K562 (cell line): ENCODE measurements at regions not wholly inside any gene's neighbourhood (a gene's known extent, or its start where the extent isn't known, plus 50 kb on each side); places are given as distances from the start of the nearest gene placed in this dataset.

ENCODE experiments used
- CBFB ChIP-seq: sonication (generic); formaldehyde crosslinking; IDR thresholded peaks from 2 replicates; pipeline ENCODE4 v1.4.0; 2020; ENCODE audit warnings: mild to moderate bottlenecking, missing genetic modification reagents
- CBX5 ChIP-seq: IDR thresholded peaks from 2 replicates; pipeline ENCODE4 v1.6.1; 2014; ENCODE audit warnings: low read depth, borderline replicate concordance
- ELF4 ChIP-seq: fragments of 450-650 bp; formaldehyde crosslinking; IDR thresholded peaks from 2 replicates; pipeline ENCODE4 v1.4.0; 2022; ENCODE audit warnings: missing genetic modification characterization
- EP300 ChIP-seq: IDR thresholded peaks from 2 replicates; pipeline ENCODE4 v1.6.1; 2012; ENCODE audit warnings: low read length, improper control_type of control experiment
- NFIC ChIP-seq: fragments of 450-650 bp; IDR thresholded peaks from 2 replicates; pipeline ENCODE4 v1.6.1; 2017; ENCODE audit warnings: mild to moderate bottlenecking, inconsistent platforms
- POLR2A ChIP-seq: fragments of 450-650 bp; conservative IDR thresholded peaks from 2 replicates; pipeline ENCODE4 v1.6.1; 2016
- TF ChIP-seq, protein P1 (sequence below): sonication (generic); formaldehyde crosslinking; IDR thresholded peaks from 2 replicates; pipeline ENCODE4 v1.8.0; 2023; ENCODE audit warnings: missing genetic modification reagents, mild to moderate bottlenecking, borderline replicate concordance
- TF ChIP-seq, protein P2 (sequence below): fragments of 250-450 bp; sonication (Bioruptor Pico); IDR thresholded peaks from 2 replicates; pipeline ENCODE4 v1.5.0; 2021

DNA sequence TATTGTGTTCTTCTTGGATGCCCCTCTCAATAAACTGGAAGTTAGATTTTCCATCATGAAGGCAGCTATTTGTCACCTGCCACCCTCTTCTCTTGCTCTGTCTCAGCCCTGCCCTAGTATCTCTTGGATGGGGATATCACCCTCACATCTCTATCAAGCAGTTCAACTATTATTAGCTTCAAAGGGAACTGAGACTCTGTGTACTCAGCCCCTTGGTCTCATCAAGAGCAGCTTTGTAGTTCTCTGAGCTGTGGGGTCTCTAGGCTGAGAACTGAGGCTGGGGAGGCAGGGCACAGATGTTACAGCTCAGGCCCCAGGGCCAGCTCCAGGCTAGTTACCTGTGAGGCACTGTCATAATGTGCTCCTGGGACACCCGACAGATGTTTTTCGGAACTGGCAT is 130.3 kb downstream of the DAD1 start:
- TF ChIP-seq, protein P1, sequence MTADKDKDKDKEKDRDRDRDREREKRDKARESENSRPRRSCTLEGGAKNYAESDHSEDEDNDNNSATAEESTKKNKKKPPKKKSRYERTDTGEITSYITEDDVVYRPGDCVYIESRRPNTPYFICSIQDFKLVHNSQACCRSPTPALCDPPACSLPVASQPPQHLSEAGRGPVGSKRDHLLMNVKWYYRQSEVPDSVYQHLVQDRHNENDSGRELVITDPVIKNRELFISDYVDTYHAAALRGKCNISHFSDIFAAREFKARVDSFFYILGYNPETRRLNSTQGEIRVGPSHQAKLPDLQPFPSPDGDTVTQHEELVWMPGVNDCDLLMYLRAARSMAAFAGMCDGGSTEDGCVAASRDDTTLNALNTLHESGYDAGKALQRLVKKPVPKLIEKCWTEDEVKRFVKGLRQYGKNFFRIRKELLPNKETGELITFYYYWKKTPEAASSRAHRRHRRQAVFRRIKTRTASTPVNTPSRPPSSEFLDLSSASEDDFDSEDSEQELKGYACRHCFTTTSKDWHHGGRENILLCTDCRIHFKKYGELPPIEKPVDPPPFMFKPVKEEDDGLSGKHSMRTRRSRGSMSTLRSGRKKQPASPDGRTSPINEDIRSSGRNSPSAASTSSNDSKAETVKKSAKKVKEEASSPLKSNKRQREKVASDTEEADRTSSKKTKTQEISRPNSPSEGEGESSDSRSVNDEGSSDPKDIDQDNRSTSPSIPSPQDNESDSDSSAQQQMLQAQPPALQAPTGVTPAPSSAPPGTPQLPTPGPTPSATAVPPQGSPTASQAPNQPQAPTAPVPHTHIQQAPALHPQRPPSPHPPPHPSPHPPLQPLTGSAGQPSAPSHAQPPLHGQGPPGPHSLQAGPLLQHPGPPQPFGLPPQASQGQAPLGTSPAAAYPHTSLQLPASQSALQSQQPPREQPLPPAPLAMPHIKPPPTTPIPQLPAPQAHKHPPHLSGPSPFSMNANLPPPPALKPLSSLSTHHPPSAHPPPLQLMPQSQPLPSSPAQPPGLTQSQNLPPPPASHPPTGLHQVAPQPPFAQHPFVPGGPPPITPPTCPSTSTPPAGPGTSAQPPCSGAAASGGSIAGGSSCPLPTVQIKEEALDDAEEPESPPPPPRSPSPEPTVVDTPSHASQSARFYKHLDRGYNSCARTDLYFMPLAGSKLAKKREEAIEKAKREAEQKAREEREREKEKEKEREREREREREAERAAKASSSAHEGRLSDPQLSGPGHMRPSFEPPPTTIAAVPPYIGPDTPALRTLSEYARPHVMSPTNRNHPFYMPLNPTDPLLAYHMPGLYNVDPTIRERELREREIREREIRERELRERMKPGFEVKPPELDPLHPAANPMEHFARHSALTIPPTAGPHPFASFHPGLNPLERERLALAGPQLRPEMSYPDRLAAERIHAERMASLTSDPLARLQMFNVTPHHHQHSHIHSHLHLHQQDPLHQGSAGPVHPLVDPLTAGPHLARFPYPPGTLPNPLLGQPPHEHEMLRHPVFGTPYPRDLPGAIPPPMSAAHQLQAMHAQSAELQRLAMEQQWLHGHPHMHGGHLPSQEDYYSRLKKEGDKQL (CRISPR knock-in tag) = no peak
- no peak for TF ChIP-seq POLR2A
- TF ChIP-seq, protein P2, sequence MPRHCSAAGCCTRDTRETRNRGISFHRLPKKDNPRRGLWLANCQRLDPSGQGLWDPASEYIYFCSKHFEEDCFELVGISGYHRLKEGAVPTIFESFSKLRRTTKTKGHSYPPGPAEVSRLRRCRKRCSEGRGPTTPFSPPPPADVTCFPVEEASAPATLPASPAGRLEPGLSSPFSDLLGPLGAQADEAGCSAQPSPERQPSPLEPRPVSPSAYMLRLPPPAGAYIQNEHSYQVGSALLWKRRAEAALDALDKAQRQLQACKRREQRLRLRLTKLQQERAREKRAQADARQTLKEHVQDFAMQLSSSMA (CRISPR knock-in tag) = no peak
- no peak for TF ChIP-seq NFIC
- no peak for TF ChIP-seq EP300
- no peak for TF ChIP-seq ELF4 (CRISPR knock-in tag)
- TF ChIP-seq CBFB (CRISPR knock-in tag) = no peak
- TF ChIP-seq CBX5 = no peak
